ENCODE measurements at regions not wholly inside any gene's neighbourhood (a gene's known extent, or its start where the extent isn't known, plus 50 kb on each side); places are given as distances from the start of the nearest gene placed in this dataset.

DNA sequence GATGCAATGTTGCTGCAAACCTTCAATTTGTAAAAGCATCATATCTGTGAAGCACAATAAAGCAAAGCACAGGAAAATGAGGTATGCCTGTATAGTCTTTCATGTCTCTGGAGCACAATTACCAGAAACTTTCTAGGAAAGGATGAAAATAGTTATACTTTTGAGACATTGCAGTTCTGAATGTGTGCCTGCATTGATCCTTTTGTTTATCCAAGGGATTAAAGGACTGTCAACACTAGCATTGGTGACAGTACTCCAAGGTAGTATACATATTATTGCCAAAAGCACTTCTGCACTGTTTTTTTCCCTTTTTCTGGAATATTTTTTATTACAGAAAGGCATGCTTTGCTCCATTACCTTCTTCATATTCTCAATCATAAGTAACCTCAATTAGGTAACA lies 476.0 kb downstream of the GABRG1 start:
- H3F3A ChIP-seq (ENCODE audit: insufficient read depth, low read length, poor library complexity, severe bottlenecking), result no peaks in the 10 kb centered on the region

DNA sequence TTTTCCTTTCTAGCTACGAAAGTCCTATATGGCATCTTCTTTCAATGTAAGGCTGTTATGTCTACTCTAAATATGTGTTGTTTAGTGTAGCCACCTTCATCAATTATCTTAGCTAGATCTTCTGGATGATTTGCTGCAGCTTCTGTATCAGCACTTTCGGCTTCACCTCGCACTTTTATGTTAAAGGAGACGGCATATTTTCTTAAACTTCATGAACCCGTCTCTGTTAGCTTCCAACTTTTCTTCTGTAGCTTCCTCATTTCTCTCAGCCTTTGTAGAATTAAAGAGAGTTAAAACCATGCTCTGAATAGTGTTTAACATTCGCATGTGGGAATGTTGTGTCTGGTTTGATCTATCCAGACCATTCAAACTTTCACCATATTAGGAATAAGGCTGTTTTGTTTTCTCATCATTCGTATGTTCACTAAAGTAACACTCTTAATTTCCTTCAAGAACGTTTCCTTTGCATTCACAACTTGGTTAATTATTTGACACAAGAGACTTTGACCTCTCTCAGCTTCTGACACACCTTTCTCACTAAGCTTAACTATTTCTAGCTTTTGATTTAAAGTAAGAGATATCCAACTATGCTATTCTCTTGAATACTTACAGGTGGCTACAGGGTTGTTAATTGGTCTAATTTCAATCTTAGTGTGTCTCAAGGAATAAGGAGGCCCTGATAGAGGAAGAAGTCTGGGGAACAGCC lies 476.8 kb downstream of the GABRG1 start:
- Histone ChIP-seq H3K9me3 (ENCODE audit: low read length) (no peaks in the 10 kb centered on the region), H2AFZ (ENCODE audit: low read depth, low read length) (no peak overlapping the region), H3K79me2 (replicated peaks; ENCODE audit: insufficient read depth, low read length) (no peaks in the 10 kb centered on the region), H4K20me1 (ENCODE audit: insufficient read depth) (no peaks in the 10 kb centered on the region), H3K27ac (ENCODE audit: low read length) (no peak overlapping the region), H3K4me3 (ENCODE audit: low read length) (no peak overlapping the region), H3K9ac (ENCODE audit: low read length) (no peak overlapping the region), H3F3A (ENCODE audit: insufficient read depth, low read length, poor library complexity, severe bottlenecking) (no peaks in the 10 kb centered on the region), H3K4me2 (ENCODE audit: low read length) (no peak overlapping the region), H3K27me3 (ENCODE audit: insufficient read depth, low read depth, low read length) (no peaks in the 10 kb centered on the region), H3K9me2 (ENCODE audit: insufficient read depth, low read length) (no peaks in the 10 kb centered on the region), H3K36me3 (ENCODE audit: insufficient read depth, low read length) (no peaks in the 10 kb centered on the region)
- TF ChIP-seq MXI1 (conservative IDR thresholded peaks at IDR 0.05; ENCODE audit: poor library complexity, severe bottlenecking) (no peak), RAD21 (conservative IDR thresholded peaks at IDR 0.05) (no peak), POLR2AphosphoS5 (IDR thresholded peaks at IDR 0.05) (no peak), EP300 (conservative IDR thresholded peaks at IDR 0.05; ENCODE audit: poor library complexity, severe bottlenecking) (no peak), EZH2 (IDR thresholded peaks at IDR 0.05; ENCODE audit: borderline replicate concordance, insufficient read depth, low read length, poor library complexity, severe bottlenecking) (no peak), SMC3 (conservative IDR thresholded peaks at IDR 0.05; ENCODE audit: poor library complexity) (no peak), TAF1 (IDR thresholded peaks at IDR 0.05; ENCODE audit: low read depth) (no peak)
- TF ChIP-seq, protein P1, sequence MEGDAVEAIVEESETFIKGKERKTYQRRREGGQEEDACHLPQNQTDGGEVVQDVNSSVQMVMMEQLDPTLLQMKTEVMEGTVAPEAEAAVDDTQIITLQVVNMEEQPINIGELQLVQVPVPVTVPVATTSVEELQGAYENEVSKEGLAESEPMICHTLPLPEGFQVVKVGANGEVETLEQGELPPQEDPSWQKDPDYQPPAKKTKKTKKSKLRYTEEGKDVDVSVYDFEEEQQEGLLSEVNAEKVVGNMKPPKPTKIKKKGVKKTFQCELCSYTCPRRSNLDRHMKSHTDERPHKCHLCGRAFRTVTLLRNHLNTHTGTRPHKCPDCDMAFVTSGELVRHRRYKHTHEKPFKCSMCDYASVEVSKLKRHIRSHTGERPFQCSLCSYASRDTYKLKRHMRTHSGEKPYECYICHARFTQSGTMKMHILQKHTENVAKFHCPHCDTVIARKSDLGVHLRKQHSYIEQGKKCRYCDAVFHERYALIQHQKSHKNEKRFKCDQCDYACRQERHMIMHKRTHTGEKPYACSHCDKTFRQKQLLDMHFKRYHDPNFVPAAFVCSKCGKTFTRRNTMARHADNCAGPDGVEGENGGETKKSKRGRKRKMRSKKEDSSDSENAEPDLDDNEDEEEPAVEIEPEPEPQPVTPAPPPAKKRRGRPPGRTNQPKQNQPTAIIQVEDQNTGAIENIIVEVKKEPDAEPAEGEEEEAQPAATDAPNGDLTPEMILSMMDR (IDR thresholded peaks at IDR 0.05; ENCODE audit: poor library complexity, severe bottlenecking), result no peak
- TF ChIP-seq, protein P2, sequence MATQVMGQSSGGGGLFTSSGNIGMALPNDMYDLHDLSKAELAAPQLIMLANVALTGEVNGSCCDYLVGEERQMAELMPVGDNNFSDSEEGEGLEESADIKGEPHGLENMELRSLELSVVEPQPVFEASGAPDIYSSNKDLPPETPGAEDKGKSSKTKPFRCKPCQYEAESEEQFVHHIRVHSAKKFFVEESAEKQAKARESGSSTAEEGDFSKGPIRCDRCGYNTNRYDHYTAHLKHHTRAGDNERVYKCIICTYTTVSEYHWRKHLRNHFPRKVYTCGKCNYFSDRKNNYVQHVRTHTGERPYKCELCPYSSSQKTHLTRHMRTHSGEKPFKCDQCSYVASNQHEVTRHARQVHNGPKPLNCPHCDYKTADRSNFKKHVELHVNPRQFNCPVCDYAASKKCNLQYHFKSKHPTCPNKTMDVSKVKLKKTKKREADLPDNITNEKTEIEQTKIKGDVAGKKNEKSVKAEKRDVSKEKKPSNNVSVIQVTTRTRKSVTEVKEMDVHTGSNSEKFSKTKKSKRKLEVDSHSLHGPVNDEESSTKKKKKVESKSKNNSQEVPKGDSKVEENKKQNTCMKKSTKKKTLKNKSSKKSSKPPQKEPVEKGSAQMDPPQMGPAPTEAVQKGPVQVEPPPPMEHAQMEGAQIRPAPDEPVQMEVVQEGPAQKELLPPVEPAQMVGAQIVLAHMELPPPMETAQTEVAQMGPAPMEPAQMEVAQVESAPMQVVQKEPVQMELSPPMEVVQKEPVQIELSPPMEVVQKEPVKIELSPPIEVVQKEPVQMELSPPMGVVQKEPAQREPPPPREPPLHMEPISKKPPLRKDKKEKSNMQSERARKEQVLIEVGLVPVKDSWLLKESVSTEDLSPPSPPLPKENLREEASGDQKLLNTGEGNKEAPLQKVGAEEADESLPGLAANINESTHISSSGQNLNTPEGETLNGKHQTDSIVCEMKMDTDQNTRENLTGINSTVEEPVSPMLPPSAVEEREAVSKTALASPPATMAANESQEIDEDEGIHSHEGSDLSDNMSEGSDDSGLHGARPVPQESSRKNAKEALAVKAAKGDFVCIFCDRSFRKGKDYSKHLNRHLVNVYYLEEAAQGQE (IDR thresholded peaks at IDR 0.05; ENCODE audit: borderline replicate concordance), result no peak

More for the DNA sequence above, 476.0 kb downstream of the GABRG1 start:
- Histone ChIP-seq H3K9me2 (ENCODE audit: insufficient read depth, low read length) (no peaks in the 10 kb centered on the region), H3K36me3 (ENCODE audit: insufficient read depth, low read length) (no peaks in the 10 kb centered on the region), H3K4me3 (ENCODE audit: low read length) (no peak overlapping the region), H3K27me3 (ENCODE audit: insufficient read depth, low read depth, low read length) (no peaks in the 10 kb centered on the region), H3K9ac (ENCODE audit: low read length) (no peak overlapping the region), H3K27ac (ENCODE audit: low read length) (no peak overlapping the region), H3K4me2 (ENCODE audit: low read length) (no peak overlapping the region), H2AFZ (ENCODE audit: low read depth, low read length) (no peak overlapping the region), H4K20me1 (ENCODE audit: insufficient read depth) (no peaks in the 10 kb centered on the region), H3K9me3 (ENCODE audit: low read length) (no peaks in the 10 kb centered on the region), H3K79me2 (replicated peaks; ENCODE audit: insufficient read depth, low read length) (no peaks in the 10 kb centered on the region)
- TF ChIP-seq TAF1 (IDR thresholded peaks at IDR 0.05; ENCODE audit: low read depth), result no peak
- no peak for TF ChIP-seq RAD21 (conservative IDR thresholded peaks at IDR 0.05)
- TF ChIP-seq, protein P2 (IDR thresholded peaks at IDR 0.05; ENCODE audit: borderline replicate concordance), result no peak
- no peak for TF ChIP-seq EP300 (conservative IDR thresholded peaks at IDR 0.05; ENCODE audit: poor library complexity, severe bottlenecking)
- TF ChIP-seq, protein P1 (IDR thresholded peaks at IDR 0.05; ENCODE audit: poor library complexity, severe bottlenecking), result no peak
